Fibroblast of pulmonary artery (primary cell): ENCODE measurements at regions not wholly inside any gene's neighbourhood (a gene's known extent, or its start where the extent isn't known, plus 50 kb on each side); places are given as distances from the start of the nearest gene placed in this dataset.
"Not testable (repeated sequence)": the region's sequence is repeated elsewhere in the genome, so short reads cannot be mapped to it uniquely, and the experiment has no call there.

Source experiments
- DNase-seq: peaks from one replicate; pipeline ENCODE4 v3.0.0-alpha.2; 2010; ENCODE audit warnings: low read depth
- H3K4me3 ChIP-seq: replicated peaks from 2 replicates; pipeline ENCODE4 v1.5.1; 2011; ENCODE audit warnings: low read depth, mild to moderate bottlenecking, control low read depth, low read length, moderate library complexity
- TF ChIP-seq, protein P1 (sequence below): IDR thresholded peaks from 2 replicates; pipeline ENCODE4 v1.5.1; 2011; ENCODE audit warnings: mild to moderate bottlenecking, control low read depth, low read length, inconsistent platforms; ENCODE audit errors: missing control alignments

DNA sequence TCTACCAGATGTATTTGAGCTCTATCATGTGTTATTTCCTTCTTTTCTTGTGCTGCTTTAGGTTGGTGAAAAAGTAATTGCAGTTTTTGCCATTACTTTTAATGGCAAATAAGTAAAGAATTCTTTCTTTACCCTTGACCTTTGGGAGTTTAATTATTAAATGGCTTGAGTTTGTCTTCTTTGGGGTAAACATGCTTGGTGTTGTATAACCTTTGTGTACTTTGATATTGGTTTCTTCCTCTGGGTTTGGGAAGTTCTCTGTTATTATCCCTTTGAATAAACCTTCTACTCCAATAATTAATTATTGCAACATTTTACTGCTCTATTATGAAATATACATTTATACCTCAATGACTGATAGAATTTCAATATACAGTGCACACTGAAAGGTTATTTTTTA, 709.4 kb downstream of the PCDH17 start:
- H3K4me3 ChIP-seq = no peak overlapping the region
- TF ChIP-seq, protein P1, sequence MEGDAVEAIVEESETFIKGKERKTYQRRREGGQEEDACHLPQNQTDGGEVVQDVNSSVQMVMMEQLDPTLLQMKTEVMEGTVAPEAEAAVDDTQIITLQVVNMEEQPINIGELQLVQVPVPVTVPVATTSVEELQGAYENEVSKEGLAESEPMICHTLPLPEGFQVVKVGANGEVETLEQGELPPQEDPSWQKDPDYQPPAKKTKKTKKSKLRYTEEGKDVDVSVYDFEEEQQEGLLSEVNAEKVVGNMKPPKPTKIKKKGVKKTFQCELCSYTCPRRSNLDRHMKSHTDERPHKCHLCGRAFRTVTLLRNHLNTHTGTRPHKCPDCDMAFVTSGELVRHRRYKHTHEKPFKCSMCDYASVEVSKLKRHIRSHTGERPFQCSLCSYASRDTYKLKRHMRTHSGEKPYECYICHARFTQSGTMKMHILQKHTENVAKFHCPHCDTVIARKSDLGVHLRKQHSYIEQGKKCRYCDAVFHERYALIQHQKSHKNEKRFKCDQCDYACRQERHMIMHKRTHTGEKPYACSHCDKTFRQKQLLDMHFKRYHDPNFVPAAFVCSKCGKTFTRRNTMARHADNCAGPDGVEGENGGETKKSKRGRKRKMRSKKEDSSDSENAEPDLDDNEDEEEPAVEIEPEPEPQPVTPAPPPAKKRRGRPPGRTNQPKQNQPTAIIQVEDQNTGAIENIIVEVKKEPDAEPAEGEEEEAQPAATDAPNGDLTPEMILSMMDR = no peak
- DNase-seq = no peak

DNA sequence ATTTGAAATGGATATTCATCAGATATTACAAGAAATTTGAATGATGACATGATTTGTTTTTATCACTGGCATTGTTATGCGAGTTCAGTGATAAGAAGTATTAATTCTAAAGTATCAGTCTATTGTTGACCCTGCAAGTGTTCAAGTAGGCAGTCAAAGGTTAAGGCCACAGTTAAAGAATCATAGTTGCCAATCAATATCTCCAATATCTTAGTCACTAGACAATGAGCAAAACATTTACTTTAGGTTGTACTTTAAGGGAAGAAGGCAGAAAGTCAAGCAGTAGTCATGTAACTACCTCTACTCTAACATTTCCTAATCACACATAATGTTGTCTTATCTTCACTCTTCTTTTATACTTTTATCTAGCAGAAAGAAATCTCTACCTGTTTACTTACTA, 709.8 kb downstream of the PCDH17 start:
- H3K4me3 ChIP-seq = no peak overlapping the region
- no peak for DNase-seq
- TF ChIP-seq, protein P1 = no peak

DNA sequence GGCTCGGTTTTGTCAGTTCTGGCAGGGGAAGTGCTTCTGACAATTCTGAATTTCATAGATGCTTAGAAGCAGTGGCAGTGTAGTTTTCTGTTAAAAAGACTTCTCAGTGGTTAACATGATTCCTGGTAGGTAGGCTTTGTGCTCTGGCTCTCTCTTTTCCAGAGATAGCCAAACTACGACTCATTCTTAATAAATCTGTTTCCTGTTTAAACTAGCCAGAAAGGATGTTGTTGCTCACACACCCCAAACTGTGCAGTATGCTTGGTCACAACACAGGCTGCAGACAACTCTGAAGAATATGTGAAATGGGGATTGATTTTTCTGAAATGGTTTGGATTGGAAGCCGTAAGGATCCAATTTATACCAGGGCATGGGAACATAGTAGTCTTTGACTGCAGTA, 711.5 kb downstream of the PCDH17 start:
- DNase-seq = peak; percentile 14
- TF ChIP-seq, protein P1 = no peak
- H3K4me3 ChIP-seq = no peak overlapping the region

DNA sequence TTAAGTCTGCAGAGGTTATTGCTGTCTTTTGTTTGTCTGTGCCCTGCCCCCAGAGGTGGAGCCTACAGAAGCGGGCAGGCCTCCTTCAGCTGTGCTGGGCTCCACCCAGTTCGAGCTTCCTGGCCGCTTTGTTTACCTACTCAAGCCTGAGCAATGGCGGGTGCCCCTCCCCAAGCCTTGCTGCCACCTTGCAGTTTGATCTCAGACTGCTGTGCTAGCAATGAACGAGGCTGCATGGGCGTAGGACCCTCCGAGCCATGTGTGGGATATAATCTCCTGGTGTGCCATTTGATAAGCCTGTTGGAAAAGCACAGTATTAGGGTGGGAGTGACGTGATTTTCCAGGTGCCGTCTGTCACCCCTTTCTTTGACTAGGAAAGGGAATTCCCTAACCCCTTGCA, 720.6 kb downstream of the PCDH17 start:
- not testable (repeated sequence) for DNase-seq, H3K4me3 ChIP-seq

DNA sequence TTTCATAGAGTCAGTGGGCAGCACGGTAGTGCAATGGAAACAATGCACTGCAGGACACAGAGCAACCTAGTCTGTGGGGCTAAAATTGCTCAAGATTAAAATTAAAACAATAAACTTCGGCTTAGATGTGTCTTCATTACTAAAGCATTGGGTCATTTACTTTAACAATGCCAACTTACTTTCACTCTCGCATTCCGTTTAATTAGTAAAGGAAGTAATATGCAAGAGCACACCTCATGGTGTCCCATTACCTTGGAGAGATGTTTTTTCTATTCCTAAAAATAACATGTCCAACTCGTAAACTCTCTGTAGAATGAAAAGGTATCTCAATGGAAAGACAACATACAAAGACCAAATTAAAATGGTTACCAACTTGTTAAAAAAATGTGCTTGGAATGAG, 738.4 kb downstream of the PCDH17 start:
- TF ChIP-seq, protein P1 = no peak
- no peak overlapping the region for H3K4me3 ChIP-seq
- DNase-seq = no peak

DNA sequence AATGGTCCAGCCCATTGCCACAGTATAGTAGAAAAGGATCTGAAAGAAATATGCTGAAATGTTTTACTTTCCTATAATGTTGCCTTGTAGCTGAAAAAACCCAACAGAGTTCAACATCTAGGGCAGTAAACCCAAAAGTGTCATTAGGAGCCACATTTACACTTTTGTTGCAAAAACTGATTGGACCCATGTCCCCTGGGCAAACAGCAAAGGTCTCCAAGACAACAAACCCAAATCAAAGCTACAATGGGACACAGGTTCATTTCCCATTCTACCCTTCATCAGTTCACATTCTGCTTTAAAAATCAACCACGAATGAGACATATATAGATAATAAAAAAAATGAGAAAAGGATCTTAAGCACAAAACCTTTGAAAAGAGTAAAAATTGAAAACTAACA, 744.8 kb downstream of the PCDH17 start:
- TF ChIP-seq, protein P1 = no peak
- H3K4me3 ChIP-seq = no peak overlapping the region
- no peak for DNase-seq

DNA sequence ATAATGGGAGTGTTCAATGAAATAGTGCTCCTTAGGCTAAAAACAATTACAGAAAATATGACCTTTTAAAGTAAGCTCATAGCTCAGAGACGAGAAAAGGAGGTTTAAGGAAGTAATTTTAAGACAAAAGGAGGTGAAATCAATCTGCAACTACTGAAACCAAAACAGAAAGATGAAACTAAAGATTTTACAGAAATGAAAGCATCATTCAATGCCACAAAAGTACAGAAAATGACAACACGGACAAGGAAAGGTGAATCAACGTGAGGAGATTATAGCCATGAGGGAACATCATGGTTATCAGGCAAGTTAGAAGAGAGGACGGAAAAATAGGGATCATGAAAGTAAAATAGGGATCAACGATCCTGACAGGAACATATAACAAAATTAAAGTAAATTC, 745.2 kb downstream of the PCDH17 start:
- TF ChIP-seq, protein P1 = no peak
- DNase-seq = no peak
- no peak overlapping the region for H3K4me3 ChIP-seq

DNA sequence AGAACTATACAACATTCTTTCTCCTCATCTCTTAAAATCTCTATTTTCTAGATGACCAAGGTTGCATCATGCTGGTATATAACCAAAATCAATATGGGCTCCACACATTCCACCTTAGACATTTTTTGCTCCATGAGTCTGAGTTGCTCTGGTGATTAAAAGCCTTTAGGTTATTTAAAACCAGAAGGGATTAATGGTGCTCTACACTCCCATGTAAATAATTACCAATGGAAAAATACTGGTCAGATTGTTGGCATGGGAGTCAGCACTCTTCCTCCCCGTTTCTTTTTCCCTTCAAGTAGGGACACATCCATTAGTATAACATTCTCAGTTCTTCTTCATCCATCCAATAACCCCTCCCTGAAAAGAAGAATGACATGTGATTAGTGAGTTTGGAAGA, 747.7 kb downstream of the PCDH17 start:
- H3K4me3 ChIP-seq = no peak overlapping the region
- no peak for DNase-seq
- TF ChIP-seq, protein P1 = no peak

DNA sequence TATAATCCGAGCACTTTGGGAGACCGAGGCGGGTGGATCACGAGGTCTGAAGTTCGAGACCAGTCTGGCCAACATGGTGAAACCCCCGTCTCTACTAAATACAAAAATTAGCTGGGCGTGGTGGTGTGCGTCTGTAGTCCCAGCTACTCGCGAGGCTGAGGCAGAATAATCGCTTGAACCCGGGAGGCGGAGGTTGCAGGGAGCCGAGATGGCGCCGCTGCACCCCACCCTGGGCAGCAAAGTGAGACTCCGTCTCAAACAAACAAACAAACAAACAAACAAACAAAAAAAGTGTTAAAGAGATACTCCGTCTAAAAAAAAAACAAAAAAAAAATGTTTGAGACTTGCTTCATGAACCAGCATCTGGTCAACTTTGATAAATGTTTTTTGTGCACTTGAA, 753.8 kb downstream of the PCDH17 start:
- DNase-seq, H3K4me3 ChIP-seq: not testable (repeated sequence)
